Endothelial cell of umbilical vein (primary cell): ENCODE measurements at regions not wholly inside any gene's neighbourhood (a gene's known extent, or its start where the extent isn't known, plus 50 kb on each side); places are given as distances from the start of the nearest gene placed in this dataset.

Source experiments
- EZH2 ChIP-seq: IDR thresholded peaks from 2 replicates; pipeline ENCODE4 v1.6.1; 2012; ENCODE audit warnings: borderline replicate concordance, low read depth, mild to moderate bottlenecking, moderate library complexity, low read length, inconsistent platforms; ENCODE audit not compliant: severe bottlenecking
- FOS ChIP-seq: IDR thresholded peaks from 2 replicates; pipeline ENCODE4 v1.6.1; 2011; ENCODE audit warnings: mild to moderate bottlenecking, low read length, moderate library complexity, borderline replicate concordance; ENCODE audit not compliant: insufficient read depth
- JUN ChIP-seq: IDR thresholded peaks from 2 replicates; pipeline ENCODE4 v1.6.1; 2011; ENCODE audit warnings: borderline replicate concordance, low read depth; ENCODE audit not compliant: insufficient read length, insufficient read depth
- MYC ChIP-seq: IDR thresholded peaks from one replicate; pipeline ENCODE4 v1.6.1; 2011; ENCODE audit warnings: mild to moderate bottlenecking, low read depth, low read length
- POLR2A ChIP-seq: IDR thresholded peaks from 2 replicates; pipeline ENCODE4 v1.6.1; 2012; ENCODE audit warnings: low read depth, mild to moderate bottlenecking, control low read depth, low read length
- POLR2AphosphoS5 ChIP-seq: IDR thresholded peaks from 2 replicates; pipeline ENCODE4 v1.6.1; 2012; ENCODE audit warnings: low read depth, mild to moderate bottlenecking, control low read depth, low read length, moderate library complexity; ENCODE audit not compliant: insufficient read depth
- TF ChIP-seq, protein P1 (sequence below), 2 donors: IDR thresholded peaks; 1 replicate in 1 of 2; 2 replicates in 1 of 2; pipeline ENCODE4 v1.5.1; 2011; ENCODE audit warnings: low read length in 2 of 2, mild to moderate bottlenecking in 2 of 2, moderate library complexity in 2 of 2, control low read depth in 1 of 2, inconsistent platforms in 1 of 2, low read depth in 1 of 2; ENCODE audit not compliant: insufficient read depth in 1 of 2; ENCODE audit errors: extremely low read depth in 1 of 2
- TF ChIP-seq, protein P2 (sequence below): IDR thresholded peaks from 2 replicates; pipeline ENCODE4 v1.6.1; 2011; ENCODE audit not compliant: insufficient read depth, insufficient read length

DNA sequence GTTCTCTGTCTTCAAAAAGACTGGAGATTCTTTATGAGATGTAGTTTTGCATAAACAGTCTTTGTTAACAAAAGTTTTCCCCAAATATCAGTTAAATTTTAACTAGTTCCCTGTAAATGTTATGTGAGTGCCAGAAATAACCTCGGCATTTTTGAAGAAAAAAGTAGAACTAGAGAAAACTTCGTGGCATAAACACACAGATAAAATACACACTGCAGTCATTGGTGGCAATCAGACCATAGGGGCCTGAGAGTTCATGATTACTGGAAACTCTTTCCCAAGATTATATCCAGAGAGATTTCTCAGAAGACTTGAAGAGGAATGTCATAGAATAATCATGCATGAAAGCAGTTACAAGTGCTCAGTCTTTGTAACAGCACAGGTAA, 190.0 kb downstream of the MZT1 start:
- TF ChIP-seq, protein P1, sequence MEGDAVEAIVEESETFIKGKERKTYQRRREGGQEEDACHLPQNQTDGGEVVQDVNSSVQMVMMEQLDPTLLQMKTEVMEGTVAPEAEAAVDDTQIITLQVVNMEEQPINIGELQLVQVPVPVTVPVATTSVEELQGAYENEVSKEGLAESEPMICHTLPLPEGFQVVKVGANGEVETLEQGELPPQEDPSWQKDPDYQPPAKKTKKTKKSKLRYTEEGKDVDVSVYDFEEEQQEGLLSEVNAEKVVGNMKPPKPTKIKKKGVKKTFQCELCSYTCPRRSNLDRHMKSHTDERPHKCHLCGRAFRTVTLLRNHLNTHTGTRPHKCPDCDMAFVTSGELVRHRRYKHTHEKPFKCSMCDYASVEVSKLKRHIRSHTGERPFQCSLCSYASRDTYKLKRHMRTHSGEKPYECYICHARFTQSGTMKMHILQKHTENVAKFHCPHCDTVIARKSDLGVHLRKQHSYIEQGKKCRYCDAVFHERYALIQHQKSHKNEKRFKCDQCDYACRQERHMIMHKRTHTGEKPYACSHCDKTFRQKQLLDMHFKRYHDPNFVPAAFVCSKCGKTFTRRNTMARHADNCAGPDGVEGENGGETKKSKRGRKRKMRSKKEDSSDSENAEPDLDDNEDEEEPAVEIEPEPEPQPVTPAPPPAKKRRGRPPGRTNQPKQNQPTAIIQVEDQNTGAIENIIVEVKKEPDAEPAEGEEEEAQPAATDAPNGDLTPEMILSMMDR (IDR thresholded peaks at IDR 0.05; ENCODE audit: extremely low read depth in 1 of 2, insufficient read depth in 1 of 2, low read depth in 1 of 2, low read length in 2 of 2) = no peak
- TF ChIP-seq POLR2AphosphoS5 = no peak
- TF ChIP-seq EZH2 = no peak
- TF ChIP-seq POLR2A = no peak
- TF ChIP-seq FOS = no peak
- TF ChIP-seq, protein P2, sequence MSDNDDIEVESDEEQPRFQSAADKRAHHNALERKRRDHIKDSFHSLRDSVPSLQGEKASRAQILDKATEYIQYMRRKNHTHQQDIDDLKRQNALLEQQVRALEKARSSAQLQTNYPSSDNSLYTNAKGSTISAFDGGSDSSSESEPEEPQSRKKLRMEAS = no peak
- no peak for TF ChIP-seq JUN
- TF ChIP-seq MYC = no peak
